ELR (cell line): ENCODE measurements at regions not wholly inside any gene's neighbourhood (a gene's known extent, or its start where the extent isn't known, plus 50 kb on each side); places are given as distances from the start of the nearest gene placed in this dataset.
A peak's percentile ranks its signal among the peaks of the same experiment; 100 is the strongest.
"Not testable (repeated sequence)": the region's sequence is repeated elsewhere in the genome, so short reads cannot be mapped to it uniquely, and the experiment has no call there.

Experiments
- DNase-seq: peaks from one replicate; pipeline ENCODE4 v3.0.0-alpha.2; 2015; ENCODE audit warnings: low read depth

DNA sequence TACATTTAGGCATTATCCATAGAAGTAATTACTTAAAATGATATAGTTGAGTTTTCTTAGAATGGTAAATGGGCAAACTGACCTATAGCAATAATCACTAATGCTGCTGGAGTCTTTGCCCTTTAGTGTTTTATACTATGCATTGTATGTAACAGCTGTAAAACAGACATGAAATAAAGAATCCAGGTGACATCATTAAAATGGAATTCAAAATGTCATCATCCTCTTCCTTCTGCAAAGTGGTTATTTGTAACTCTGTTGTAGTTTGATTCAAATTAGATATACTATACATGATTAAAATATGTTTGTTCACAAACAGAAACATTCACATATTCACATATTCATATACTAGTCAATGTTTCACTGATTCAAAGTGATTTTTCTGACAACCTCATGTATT lies 598.8 kb downstream of the SLC16A7 start:
- peak; percentile 72 for DNase-seq

DNA sequence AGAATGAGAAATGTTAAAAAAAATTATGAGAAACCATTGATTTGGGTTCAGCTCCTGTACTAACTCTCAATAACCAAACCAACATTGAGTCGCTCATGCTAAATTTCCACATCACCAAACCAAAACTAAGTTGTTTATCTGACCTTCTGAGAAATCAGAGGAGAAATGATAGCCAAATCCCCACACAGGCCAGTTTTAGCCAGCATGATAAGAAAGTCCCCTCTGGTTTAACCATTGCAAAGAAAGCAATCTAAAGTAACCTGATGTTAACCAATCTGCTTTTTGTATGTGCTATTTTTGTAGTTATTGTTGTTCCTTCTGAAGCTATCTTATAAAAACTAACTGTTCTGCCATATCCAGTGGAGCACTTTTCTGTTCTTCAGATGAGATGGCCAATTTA lies 599.7 kb downstream of the SLC16A7 start:
- no peak for DNase-seq

DNA sequence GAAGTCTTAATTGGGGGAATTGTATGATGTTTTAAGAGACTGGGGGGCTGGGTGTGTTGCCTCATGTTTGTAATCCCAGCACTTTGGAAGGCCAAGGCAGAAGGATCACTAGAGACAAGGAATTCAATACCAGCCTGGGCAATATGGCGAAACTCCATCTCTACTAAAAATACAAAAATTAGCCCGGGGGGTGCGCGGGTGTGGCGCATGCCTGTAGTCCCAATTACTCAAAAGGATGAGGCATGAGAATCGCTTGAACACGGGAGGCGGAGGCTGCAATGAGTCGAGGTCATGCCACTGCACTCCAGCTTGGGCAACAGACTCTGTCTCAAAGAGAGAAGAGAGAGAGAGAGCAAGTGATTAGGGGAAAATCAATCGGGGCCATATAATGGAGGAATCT lies 600.5 kb downstream of the SLC16A7 start:
- DNase-seq, result no peak

DNA sequence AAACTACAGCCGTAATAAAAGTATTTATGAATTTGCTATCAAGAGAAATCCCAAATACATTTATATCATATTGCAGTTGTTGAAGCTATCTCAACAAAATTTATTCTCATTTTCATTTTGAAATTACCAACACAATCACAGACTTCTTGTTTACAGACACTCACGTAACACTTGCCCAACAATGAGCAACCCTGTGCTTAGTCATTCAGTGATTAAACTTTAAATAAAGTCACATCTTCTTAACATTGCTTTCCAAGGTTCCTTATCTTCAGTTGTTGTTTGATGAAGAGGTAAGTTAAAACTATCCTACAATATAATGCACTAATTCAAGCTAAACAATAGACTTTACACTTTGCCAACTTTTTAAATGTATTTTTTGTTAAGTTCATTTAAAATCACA lies 601.8 kb downstream of the SLC16A7 start:
- DNase-seq, result peak; percentile 59

DNA sequence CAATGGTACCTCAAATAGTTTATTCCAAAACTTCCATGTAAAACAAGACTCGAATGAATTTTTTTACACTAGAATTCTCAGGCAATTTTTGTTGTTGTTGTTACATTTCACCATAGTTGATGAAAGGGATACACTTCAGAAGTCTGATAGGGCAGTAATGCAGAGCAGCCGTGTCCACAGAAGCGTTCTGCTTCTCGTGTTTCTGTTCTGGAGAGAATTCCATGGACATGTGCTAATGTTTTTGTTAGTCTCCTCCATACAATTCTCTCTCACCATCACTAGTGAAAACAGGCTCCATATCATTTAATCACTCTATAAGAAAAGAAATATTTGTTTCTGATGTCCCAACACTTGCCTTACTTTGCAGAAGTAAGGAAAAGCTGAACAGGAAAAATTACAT lies 606.1 kb downstream of the SLC16A7 start:
- no peak for DNase-seq

- peak; percentile 54 for DNase-seq
These were observed 609.7 kb downstream of the SLC16A7 start for GRCh38 chr12:60205500-60205899.

- no peak for DNase-seq
These were observed 613.7 kb downstream of the SLC16A7 start for GRCh38 chr12:60209521-60209920.

GRCh38 chr12:60209933-60210332 lies 614.1 kb downstream of the SLC16A7 start:
- no peak for DNase-seq

- DNase-seq, result no peak
These were observed 614.9 kb downstream of the SLC16A7 start for GRCh38 chr12:60210756-60211155.

GRCh38 chr12:60211244-60211643 lies 615.4 kb downstream of the SLC16A7 start:
- DNase-seq, result no peak

- DNase-seq, result no peak
These were observed 616.6 kb downstream of the SLC16A7 start for GRCh38 chr12:60212159-60213000.

DNA sequence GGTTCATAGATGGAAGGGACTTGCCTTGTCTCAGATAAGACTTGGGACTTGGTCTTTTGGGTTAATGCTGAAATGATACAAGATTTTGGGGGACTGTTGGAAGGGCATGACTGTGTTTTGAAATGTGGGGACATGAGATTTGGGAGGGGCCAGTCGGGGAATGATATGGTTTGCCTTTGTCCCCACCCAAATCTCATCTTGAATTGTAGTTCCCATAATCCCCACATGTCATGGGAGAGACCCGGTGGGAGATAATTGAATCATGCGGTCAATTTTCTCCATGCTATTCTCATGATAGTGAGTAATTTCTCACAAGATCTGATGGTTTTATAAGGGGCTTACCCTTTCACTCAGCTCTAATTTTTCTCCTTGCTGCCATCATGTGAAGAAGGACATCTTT lies 617.4 kb downstream of the SLC16A7 start:
- DNase-seq, result not testable (repeated sequence)

- no peak for DNase-seq
These were observed 620.4 kb downstream of the SLC16A7 start for GRCh38 chr12:60216226-60216625.

DNA sequence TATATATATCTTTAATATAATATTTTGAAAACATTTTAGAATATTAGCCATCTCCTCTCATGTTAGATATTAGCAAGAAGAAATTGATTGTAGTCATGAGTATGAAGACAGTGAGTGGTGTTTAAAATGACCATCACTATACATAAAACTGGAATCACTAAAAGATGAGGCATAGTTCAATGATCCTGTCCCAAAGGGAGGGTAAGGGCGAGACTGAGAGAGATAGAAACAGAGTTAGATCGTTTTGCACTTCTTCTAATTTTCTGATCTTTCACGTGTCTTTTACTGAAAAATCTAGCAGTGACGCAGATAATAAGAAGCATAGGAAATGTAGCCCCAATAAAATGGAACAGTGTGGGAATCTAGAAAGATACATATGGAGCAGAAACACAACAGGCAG lies 627.4 kb downstream of the SLC16A7 start:
- no peak for DNase-seq

- DNase-seq, result no peak
These were observed 629.6 kb downstream of the SLC16A7 start for GRCh38 chr12:60225216-60226000.

GRCh38 chr12:60227916-60228315 lies 632.1 kb downstream of the SLC16A7 start:
- DNase-seq, result no peak

DNA sequence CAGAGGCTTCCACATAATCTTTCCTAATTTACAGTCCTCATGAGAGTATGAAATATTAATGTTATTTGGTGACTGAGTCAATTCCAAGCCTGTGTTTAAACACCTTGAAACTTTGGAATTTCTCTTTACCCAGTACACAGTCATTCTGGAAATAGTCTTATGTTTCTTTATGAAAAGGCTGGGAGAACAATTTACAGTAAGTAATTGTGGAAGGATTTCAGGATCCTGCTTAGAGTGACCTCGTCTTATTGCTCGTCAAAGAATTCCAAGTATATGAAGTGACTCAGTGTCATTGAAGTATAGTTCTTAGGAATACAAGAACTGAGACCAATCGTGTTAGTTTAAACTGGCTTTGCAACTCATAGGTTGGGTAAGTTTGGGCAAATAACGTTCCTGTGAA lies 634.2 kb downstream of the SLC16A7 start:
- DNase-seq, result peak; percentile 3

DNA sequence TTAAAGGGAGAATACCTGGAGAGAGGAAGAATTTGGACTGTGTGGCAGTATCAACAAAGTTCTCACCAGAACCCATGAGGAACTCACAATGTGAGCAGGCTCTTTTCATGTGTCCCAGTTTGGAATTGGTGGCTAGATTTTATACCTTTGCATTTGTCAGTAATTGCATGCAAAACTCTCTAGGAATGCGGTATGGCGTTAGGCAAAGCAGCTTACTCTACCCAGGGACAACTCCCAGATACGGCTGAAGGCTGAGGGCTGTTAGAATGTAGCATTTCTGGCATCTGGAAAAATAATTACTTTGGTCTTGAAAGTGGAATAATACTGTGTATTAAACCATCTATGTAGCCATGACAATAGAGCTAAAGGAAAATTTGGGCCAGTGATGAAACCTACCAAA lies 635.5 kb downstream of the SLC16A7 start:
- DNase-seq, result no peak

DNA sequence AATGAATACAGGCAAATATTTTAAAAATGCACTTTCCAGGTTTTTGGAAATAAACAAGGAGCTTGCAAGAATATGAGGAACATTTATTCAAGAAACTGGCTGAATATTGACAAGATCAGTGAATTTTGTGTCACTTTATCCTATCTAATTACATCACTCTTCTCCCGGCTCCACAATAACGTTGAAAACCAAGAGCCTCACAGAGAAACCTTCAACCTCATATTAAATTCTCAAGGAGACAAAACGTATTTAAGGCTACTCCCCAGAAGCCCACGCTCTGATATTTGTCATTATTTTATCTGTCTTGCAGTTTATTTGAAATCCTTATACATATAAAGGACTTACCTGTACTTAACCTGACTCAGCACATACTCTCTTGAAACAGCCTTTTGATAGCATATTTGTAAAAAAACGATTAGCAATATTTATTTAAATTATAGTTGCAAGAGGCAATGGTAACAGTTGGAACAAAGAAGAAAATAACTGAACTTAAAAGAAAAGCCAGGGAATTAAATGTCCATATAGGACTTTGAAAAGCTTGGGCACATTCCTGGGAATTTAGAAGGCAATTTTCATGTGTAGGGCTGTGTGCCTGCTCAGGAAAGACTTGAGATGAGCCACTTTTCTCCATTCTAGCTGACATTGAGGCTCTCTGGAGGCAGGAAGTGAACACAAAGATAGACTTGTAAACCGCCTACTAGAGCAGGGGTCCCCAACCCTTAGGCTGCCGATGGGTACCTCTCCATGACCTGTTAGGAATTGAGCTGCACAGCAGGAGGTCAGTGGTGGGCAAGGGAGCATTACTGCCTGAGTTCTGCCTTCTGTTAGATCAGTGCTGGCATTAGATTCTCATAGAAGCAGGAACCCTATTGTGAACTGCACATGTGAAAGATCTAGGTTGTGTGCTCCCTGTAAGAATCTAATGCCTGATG lies 636.4 kb downstream of the SLC16A7 start:
- DNase-seq, result no peak

DNA sequence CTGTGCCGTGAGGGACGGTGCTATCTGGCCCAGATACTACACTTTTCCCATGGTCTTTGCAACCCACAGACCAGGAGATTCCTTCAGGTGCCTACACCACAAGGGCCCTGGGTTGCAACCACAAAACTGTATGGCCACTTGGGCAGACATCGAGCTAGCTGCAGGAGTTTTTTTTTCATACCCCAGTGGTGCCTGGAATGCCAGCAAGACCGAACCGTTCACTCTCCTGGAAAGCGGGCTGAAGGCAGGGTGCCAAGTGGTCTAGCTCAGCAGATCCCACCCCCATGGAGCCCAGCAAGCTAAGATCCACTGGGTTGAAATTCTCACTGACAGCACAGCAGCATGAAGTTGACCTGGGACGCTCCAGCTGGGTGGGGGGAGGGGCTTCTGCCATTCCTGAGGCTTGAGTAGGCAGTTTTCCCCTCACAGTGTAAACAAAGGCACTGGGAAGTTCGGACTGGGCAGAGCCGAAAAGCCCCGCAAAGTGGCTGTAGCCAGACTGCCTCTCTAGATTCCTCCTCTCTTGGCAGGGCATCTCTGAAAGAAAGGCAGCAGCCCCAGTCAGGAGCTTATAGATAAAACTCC lies 638.9 kb downstream of the SLC16A7 start:
- not testable (repeated sequence) for DNase-seq

DNA sequence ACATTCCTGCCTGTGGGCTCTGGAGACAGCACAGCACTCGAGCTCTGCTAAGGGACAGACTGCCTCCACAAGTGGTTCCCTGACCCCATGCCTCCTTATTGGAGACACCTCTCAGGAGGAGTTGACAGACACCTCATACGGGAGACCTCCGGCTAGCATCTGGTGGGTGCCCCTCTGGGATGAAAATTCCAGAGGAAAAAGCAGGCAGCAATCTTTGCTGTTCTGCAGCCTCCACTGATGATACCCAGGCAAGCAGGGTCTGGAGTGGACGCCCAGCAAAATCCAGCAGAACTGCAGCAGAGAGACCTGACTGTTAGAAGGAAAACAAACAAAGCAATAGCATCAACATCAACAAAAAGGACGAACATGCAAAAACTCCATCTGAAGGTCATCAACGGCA lies 639.4 kb downstream of the SLC16A7 start:
- no peak for DNase-seq

GRCh38 chr12:60236416-60236815 lies 640.6 kb downstream of the SLC16A7 start:
- DNase-seq, result not testable (repeated sequence)
